Muscle of leg (tissue), 3 donors: ENCODE measurements at regions not wholly inside any gene's neighbourhood (a gene's known extent, or its start where the extent isn't known, plus 50 kb on each side); places are given as distances from the start of the nearest gene placed in this dataset.
"Not testable (repeated sequence)": the region's sequence is repeated elsewhere in the genome, so short reads cannot be mapped to it uniquely, and the experiment has no call there.

ENCODE experiments used
- DNase-seq: peaks from one replicate; pipeline ENCODE4 v3.0.0; 2013
- H3K27ac ChIP-seq: one replicate; pipeline ENCODE4 v1.5.1; 2013; ENCODE audit warnings: mild to moderate bottlenecking, low read length, control low read depth
- H3K27me3 ChIP-seq: one replicate; pipeline ENCODE4 v1.6.1; 2013; ENCODE audit warnings: low read length; ENCODE audit not compliant: control insufficient read depth, insufficient read depth
- H3K36me3 ChIP-seq: one replicate; pipeline ENCODE4 v1.6.1; 2013; ENCODE audit warnings: low read length; ENCODE audit not compliant: control insufficient read depth, insufficient read depth
- H3K4me1 ChIP-seq: one replicate; pipeline ENCODE4 v1.6.1; 2013; ENCODE audit warnings: low read length; ENCODE audit not compliant: control insufficient read depth, insufficient read depth
- H3K4me3 ChIP-seq: one replicate; pipeline ENCODE4 v1.5.1; 2013; ENCODE audit warnings: low read length, control low read depth
- H3K9me3 ChIP-seq: replicated peaks from 2 replicates; pipeline ENCODE4 v1.6.1; 2013; ENCODE audit warnings: low read depth, low read length; ENCODE audit not compliant: control insufficient read depth
- WGBS: methylation state at CpG from one replicate; pipeline ENCODE4 v1.1.5; 2013; ENCODE audit warnings: missing lambda C conversion rate; ENCODE audit not compliant: insufficient coverage; 5-methylcytosine and 5-hydroxymethylcytosine counted together

GRCh38 chr16:21536740-21537139, 62.6 kb upstream of the METTL9 start:
- not testable (repeated sequence) for H3K4me1 ChIP-seq, H3K9me3 ChIP-seq, H3K36me3 ChIP-seq, H3K27ac ChIP-seq, H3K4me3 ChIP-seq, H3K27me3 ChIP-seq, DNase-seq
- whole genome bisulfite sequencing: 95% methylated on average over 8 of the region's 16 CpGs

GRCh38 chr16:21537598-21537997, 61.8 kb upstream of the METTL9 start:
- H3K27me3 ChIP-seq, H3K27ac ChIP-seq, H3K36me3 ChIP-seq, DNase-seq, H3K4me1 ChIP-seq, H3K9me3 ChIP-seq, H3K4me3 ChIP-seq: not testable (repeated sequence)
- no CpG with 5 or more reads among the region's 8 CpGs for WGBS

DNA sequence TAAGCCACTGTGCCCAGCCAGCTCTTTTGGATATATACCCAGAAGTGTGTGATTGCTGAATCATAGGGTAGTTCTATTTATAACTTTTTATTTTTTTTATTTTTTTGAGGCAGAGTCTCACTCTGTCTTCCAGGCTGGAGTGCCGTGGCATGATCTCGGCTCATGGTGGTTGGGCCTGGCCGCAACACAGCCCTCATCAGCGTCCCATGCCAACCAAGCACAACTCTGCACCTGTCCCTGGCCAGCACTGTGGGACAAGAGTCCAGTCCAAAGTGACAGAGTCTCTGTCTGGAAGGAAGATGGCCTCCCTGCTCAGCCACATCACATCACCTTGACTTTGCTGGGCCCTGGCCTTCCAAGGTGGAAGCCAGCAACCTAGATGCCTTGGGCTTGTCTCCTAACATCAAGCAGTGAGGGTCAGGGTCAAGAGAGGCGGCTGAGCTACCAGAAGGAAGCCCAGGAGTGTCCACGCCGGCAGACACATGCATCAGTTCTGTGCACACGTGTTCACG, 60.2 kb upstream of the METTL9 start:
- not testable (repeated sequence) for H3K36me3 ChIP-seq, H3K9me3 ChIP-seq, DNase-seq, H3K27ac ChIP-seq, H3K4me3 ChIP-seq, H3K27me3 ChIP-seq
- H3K4me1 ChIP-seq: peaks cover 12% of the 10 kb centered on the region
- 72% methylated on average over 6 of the region's 9 CpGs for WGBS

DNA sequence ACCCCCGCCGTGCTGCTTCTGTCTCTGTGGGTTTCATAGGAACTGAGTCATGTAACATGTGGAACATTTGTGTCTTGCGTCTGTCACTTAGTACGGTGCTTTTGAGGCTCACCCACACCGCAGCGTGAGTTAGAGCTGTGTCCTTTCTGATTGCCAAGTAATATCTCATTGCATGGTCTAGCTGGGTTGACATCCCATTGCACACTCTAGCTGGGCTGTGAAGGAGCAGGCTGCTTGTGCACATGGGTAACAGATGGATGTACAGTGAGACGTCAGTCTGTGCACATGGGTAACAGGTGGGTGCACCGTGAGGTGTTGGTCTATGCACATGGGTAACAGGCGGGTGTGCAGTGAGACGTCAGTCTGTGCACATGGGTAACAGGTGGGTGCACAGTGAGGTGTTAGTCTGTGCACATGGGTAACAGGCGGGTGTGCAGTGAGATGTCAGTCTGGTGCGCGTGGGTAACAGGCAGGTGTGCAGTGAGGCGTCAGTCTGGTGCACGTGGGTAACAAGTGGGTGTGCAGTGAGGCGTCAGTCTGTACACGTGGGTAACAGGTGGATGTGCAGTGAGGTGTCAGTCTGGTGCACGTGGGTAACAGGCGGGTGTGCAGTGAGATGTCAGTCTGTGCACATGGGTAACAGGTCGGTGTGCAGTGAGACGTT, 58.5 kb upstream of the METTL9 start:
- H3K27me3 ChIP-seq, DNase-seq, H3K27ac ChIP-seq, H3K36me3 ChIP-seq, H3K4me3 ChIP-seq, H3K9me3 ChIP-seq: not testable (repeated sequence)
- H3K4me1 ChIP-seq: peaks cover 12% of the 10 kb centered on the region
- 71% methylated on average over 13 of the region's 21 CpGs for WGBS

DNA sequence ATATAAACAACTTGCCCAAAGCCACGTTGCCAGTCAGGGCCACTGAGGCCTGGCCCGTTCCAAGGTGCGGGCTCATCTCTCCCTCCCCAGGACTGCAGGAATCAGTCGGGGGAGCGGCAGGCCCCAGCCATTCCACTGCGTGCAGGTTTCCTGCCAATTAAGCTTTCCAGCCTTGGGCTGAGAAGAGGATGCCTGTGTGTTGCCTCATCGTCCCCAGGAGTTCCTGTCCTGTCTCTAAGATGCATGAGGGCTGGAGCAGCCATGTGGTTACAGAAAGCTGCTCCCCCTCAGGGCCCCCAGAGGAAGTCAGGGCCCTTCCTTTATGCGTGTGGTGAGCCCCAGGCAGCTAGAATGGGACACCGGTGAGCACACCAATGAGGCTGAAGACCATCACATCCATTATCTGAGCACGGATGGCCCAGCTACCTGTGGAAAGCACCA, 57.7 kb upstream of the METTL9 start:
- not testable (repeated sequence) for H3K27me3 ChIP-seq, H3K4me3 ChIP-seq, H3K36me3 ChIP-seq, H3K9me3 ChIP-seq, H3K27ac ChIP-seq, DNase-seq
- H3K4me1 ChIP-seq: peaks cover 12% of the 10 kb centered on the region
- no CpG with 5 or more reads among the region's 10 CpGs for WGBS

GRCh38 chr16:21542075-21542474, 57.3 kb upstream of the METTL9 start:
- H3K4me3 ChIP-seq, H3K9me3 ChIP-seq, H3K36me3 ChIP-seq, H3K27me3 ChIP-seq, H3K27ac ChIP-seq, DNase-seq: not testable (repeated sequence)
- no CpG with 5 or more reads among the region's 15 CpGs for WGBS
- H3K4me1 ChIP-seq: peaks cover 12% of the 10 kb centered on the region

DNA sequence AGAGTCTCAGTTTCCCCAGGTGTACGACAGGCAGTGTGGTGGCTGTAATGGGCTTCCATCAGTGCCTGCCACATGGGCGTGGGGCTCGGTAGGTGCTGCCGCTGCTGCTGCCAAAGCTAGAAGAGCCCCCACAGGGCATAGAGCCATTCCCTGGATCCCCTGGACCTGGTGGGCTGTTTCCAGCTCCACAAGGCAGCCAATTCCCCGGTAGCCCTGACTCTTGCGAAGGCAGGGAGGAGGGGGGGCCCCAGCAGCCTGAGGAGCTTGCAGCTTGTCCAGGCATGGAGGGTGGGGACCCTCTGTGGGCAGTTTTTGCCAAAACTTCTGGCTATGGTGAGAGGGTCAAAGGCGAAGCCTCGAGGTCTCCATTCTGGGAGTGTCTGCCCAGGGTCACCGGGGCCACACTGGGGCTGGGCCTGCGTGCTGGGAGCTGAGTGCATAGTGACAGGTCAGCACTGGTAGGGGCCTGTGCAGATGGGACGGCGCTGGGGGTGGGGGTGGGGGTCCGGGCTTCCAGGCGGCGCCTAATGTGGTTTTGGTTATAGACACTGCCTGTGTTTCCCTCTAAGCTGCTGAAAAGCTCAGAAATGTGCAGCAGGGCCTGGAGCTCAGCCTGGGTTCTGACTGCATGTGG, 56.8 kb upstream of the METTL9 start:
- DNase-seq, H3K27me3 ChIP-seq, H3K36me3 ChIP-seq, H3K27ac ChIP-seq, H3K9me3 ChIP-seq, H3K4me3 ChIP-seq: not testable (repeated sequence)
- peaks cover 12% of the 10 kb centered on the region for H3K4me1 ChIP-seq
- WGBS: no CpG with 5 or more reads among the region's 15 CpGs

- not testable (repeated sequence) for H3K27ac ChIP-seq, DNase-seq, H3K4me3 ChIP-seq, H3K27me3 ChIP-seq, H3K36me3 ChIP-seq, H3K9me3 ChIP-seq
- H3K4me1 ChIP-seq: peaks cover 12% of the 10 kb centered on the region
- WGBS: 51% methylated on average over 9 of the region's 12 CpGs
Measured at GRCh38 chr16:21543151-21543836, 56.1 kb upstream of the METTL9 start.

- 75% methylated on average over 15 of the region's 30 CpGs for WGBS
- DNase-seq, H3K27me3 ChIP-seq, H3K9me3 ChIP-seq, H3K36me3 ChIP-seq, H3K4me1 ChIP-seq, H3K4me3 ChIP-seq, H3K27ac ChIP-seq: not testable (repeated sequence)
Measured at GRCh38 chr16:21545664-21546326, 53.6 kb upstream of the METTL9 start.

DNA sequence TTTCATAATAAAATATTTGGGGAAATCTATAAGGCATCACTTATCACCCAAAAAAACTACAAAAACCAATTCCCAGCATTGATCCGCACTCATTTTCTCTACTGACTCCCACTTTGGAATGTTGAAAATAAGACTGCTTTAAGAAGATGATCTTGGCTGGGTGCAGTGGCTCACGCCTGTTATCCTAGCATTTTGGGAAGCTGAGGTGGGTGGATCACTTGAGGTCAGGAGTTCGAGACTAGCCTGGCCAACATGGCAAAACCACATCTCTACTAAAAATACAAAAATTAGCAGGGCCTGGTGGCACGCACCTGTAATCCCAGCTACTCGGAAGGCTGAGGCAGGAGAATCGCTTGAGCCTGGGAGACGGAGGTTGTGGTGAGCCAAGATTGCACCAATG, 50.0 kb upstream of the METTL9 start:
- not testable (repeated sequence) for H3K27me3 ChIP-seq, H3K4me1 ChIP-seq, DNase-seq, H3K27ac ChIP-seq, H3K9me3 ChIP-seq, H3K36me3 ChIP-seq, H3K4me3 ChIP-seq
- no CpG with 5 or more reads among the region's 7 CpGs for WGBS
